ENCODE measurements at regions not wholly inside any gene's neighbourhood (a gene's known extent, or its start where the extent isn't known, plus 50 kb on each side); places are given as distances from the start of the nearest gene placed in this dataset.

GRCh38 chr7:27453702-27454405 is 208.8 kb downstream of the HIBADH start:
- TF ChIP-seq CTCF (IDR thresholded peaks at IDR 0.05) = no peak
- no peak for TF ChIP-seq POLR2A (IDR thresholded peaks at IDR 0.05)
